ENCODE measurements at regions not wholly inside any gene's neighbourhood (a gene's known extent, or its start where the extent isn't known, plus 50 kb on each side); places are given as distances from the start of the nearest gene placed in this dataset.

DNA sequence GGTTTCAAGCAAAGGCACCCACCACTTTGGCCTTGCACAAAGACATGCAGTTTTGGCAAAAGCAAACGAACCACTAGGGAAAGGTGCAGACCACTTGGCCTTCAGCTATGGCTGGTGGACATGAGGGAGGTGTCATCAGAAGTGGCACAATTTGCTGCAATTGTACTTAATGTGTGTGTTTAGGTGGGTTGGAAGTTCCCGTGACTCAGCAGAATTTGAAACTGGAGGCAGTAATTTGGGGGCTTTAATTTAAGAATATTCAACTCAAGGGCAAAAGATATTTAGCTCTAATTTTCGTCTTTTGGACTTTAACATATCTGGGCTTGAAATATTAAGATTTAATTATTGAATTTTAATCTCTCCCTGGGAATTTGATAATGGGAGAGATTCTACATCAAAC lies 115.6 kb upstream of the NOCT start:
- Mint-ChIP-seq H3K4me1 (ENCODE audit: low read depth) (no peaks in the 10 kb centered on the region), H3K27ac (no peak overlapping the region), H3K36me3 (ENCODE audit: low read depth) (no peaks in the 10 kb centered on the region), H3K9me3 (no peaks in the 10 kb centered on the region), H3K4me3 (no peak overlapping the region), H3K27me3 (peaks cover 5% of the 10 kb centered on the region)
- TF ChIP-seq, protein P1, sequence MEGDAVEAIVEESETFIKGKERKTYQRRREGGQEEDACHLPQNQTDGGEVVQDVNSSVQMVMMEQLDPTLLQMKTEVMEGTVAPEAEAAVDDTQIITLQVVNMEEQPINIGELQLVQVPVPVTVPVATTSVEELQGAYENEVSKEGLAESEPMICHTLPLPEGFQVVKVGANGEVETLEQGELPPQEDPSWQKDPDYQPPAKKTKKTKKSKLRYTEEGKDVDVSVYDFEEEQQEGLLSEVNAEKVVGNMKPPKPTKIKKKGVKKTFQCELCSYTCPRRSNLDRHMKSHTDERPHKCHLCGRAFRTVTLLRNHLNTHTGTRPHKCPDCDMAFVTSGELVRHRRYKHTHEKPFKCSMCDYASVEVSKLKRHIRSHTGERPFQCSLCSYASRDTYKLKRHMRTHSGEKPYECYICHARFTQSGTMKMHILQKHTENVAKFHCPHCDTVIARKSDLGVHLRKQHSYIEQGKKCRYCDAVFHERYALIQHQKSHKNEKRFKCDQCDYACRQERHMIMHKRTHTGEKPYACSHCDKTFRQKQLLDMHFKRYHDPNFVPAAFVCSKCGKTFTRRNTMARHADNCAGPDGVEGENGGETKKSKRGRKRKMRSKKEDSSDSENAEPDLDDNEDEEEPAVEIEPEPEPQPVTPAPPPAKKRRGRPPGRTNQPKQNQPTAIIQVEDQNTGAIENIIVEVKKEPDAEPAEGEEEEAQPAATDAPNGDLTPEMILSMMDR (IDR thresholded peaks at IDR 0.05), result no peak
- DNase-seq, result no peak
- intact Hi-C loops (cut with micrococcal nuclease), result no loop called here
- ATAC-seq, result no peak
- ChIA-PET POLR2A (no interaction called here), CTCF (interaction anchor here (1.2 to 2.4 kb wide), 2 partner anchors 10 to 29 kb away, joined by 3 to 8 read pairs; no protein-coding TSS in a partner anchor)

DNA sequence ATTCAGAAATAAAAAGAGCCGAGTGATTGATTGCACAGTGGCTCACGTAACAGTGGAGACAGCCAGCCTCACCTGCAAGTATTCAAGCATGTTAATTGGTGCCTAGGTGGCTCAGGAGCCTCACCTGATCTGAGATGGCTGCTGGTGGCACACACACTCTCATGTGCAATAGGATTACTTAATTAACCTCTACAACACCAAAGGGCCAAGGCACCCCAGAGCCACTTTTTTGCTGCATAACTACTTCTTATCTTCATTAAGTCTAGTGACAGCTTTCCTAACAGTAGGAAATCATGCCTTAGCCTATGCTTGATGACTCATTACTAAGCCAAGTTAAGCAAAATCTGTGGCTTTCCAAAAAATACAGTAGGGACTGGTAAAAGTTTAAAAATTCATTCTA lies 117.3 kb upstream of the NOCT start:
- Mint-ChIP-seq H3K4me1 (ENCODE audit: low read depth) (no peaks in the 10 kb centered on the region), H3K27ac (no peak overlapping the region), H3K27me3 (peaks cover 5% of the 10 kb centered on the region), H3K4me3 (no peak overlapping the region), H3K9me3 (no peaks in the 10 kb centered on the region), H3K36me3 (ENCODE audit: low read depth) (no peaks in the 10 kb centered on the region)
- TF ChIP-seq, protein P1 (IDR thresholded peaks at IDR 0.05), result no peak
- DNase-seq, result no peak
- ATAC-seq, result no peak
- ChIA-PET POLR2A (no interaction called here), CTCF (interaction anchor here (1.0 to 2.4 kb wide), 2 partner anchors 10 to 27 kb away, joined by 3 to 8 read pairs; no protein-coding TSS in a partner anchor)
- intact Hi-C loops (cut with micrococcal nuclease), result no loop called here

DNA sequence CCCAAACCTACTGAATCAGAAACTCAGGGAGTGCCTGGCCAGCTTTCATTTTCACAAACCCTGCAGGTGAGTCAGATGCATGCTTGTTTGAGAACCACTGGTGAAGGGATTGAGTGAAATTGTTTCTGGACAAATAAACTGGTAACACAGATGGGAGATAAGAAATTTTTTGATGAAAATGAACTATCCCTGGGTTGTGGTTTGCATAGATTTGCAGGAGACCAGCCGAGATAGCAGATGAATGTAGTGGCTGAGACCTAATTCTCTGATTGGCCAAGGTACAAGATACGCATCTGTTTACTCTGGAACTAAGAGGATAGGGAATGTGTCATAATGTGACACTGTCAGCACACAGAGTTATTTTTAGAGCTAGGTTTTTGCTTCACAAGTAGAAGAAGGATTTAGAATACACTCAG lies 117.8 kb upstream of the NOCT start:
- Mint-ChIP-seq H3K4me3 (no peak overlapping the region), H3K4me1 (ENCODE audit: low read depth) (no peaks in the 10 kb centered on the region), H3K36me3 (ENCODE audit: low read depth) (no peaks in the 10 kb centered on the region), H3K27me3 (peaks cover 5% of the 10 kb centered on the region), H3K9me3 (no peaks in the 10 kb centered on the region), H3K27ac (no peak overlapping the region)
- intact Hi-C loops (cut with micrococcal nuclease), result no loop called here
- ATAC-seq (no peak), DNase-seq (no peak)
- ChIA-PET CTCF (interaction anchor here (2.4 kb wide), 1 partner anchor 27 kb away, joined by 8 read pairs; no protein-coding TSS in a partner anchor), POLR2A (no interaction called here)
- TF ChIP-seq, protein P1 (IDR thresholded peaks at IDR 0.05), result no peak

GRCh38 chr4:138894709-138895108 lies 120.9 kb upstream of the NOCT start:
- intact Hi-C loops (cut with micrococcal nuclease), result no loop called here
- Mint-ChIP-seq H3K9me3 (no peaks in the 10 kb centered on the region), H3K4me1 (ENCODE audit: low read depth) (peaks cover 8% of the 10 kb centered on the region), H3K36me3 (ENCODE audit: low read depth) (no peaks in the 10 kb centered on the region), H3K27me3 (peaks cover 6% of the 10 kb centered on the region), H3K4me3 (no peak overlapping the region), H3K27ac (no peak overlapping the region)
- TF ChIP-seq, protein P1 (IDR thresholded peaks at IDR 0.05), result no peak
- no peak for DNase-seq
- ChIA-PET POLR2A (no interaction called here), CTCF (no interaction called here)
- ATAC-seq, result no peak

GRCh38 chr4:138894011-138894410 lies 121.6 kb upstream of the NOCT start:
- Mint-ChIP-seq H3K9me3 (no peaks in the 10 kb centered on the region), H3K27ac (no peak overlapping the region), H3K4me3 (no peak overlapping the region), H3K4me1 (ENCODE audit: low read depth) (peaks cover 8% of the 10 kb centered on the region), H3K36me3 (ENCODE audit: low read depth) (no peaks in the 10 kb centered on the region), H3K27me3 (peaks cover 8% of the 10 kb centered on the region)
- CTCF ChIA-PET, result no interaction called here
- TF ChIP-seq, protein P1 (IDR thresholded peaks at IDR 0.05), result no peak
- ATAC-seq, result no peak
- no peak for DNase-seq
- intact Hi-C loops (cut with micrococcal nuclease), result no loop called here
- POLR2A ChIA-PET, result no interaction called here
